OCI-M2 (cell line): ENCODE measurements at regions not wholly inside any gene's neighbourhood (a gene's known extent, or its start where the extent isn't known, plus 50 kb on each side); places are given as distances from the start of the nearest gene placed in this dataset.
"Not testable (repeated sequence)": the region's sequence is repeated elsewhere in the genome, so short reads cannot be mapped to it uniquely, and the experiment has no call there.

ENCODE experiments used
- DNase-seq: peaks from one replicate; lab custom pipeline; 2025; ENCODE audit not compliant: unreplicated experiment; lab: John Stamatoyannopoulos, UW

- DNase-seq, result not testable (repeated sequence)
Observed at GRCh38 chr2:58466021-58466420, 224.9 kb upstream of the FANCL start.

- no peak for DNase-seq
Observed at GRCh38 chr2:58460670-58461069, 219.5 kb upstream of the FANCL start.

- no peak for DNase-seq
Observed at GRCh38 chr2:58449286-58450010, 208.3 kb upstream of the FANCL start.

GRCh38 chr2:58448845-58449244 lies 207.7 kb upstream of the FANCL start:
- no peak for DNase-seq

GRCh38 chr2:58448065-58448507 lies 207.0 kb upstream of the FANCL start:
- DNase-seq, result peak; percentile 30

- no peak for DNase-seq
Observed at GRCh38 chr2:58447586-58447985, 206.5 kb upstream of the FANCL start.

GRCh38 chr2:58441643-58442042 lies 200.5 kb upstream of the FANCL start:
- no peak for DNase-seq

- no peak for DNase-seq
Observed at GRCh38 chr2:58436872-58437271, 195.7 kb upstream of the FANCL start.

GRCh38 chr2:58435246-58435645 lies 194.1 kb upstream of the FANCL start:
- DNase-seq, result no peak

GRCh38 chr2:58434692-58435091 lies 193.6 kb upstream of the FANCL start:
- no peak for DNase-seq

- DNase-seq, result no peak
Observed at GRCh38 chr2:58432491-58433170, 191.5 kb upstream of the FANCL start.

GRCh38 chr2:58429014-58429875 lies 188.1 kb upstream of the FANCL start:
- no peak for DNase-seq

- no peak for DNase-seq
Observed at GRCh38 chr2:58428096-58429013, 187.2 kb upstream of the FANCL start.

- DNase-seq, result no peak
Observed at GRCh38 chr2:58427572-58428095, 186.5 kb upstream of the FANCL start.

- DNase-seq, result no peak
Observed at GRCh38 chr2:58425368-58425767, 184.2 kb upstream of the FANCL start.

- DNase-seq, result no peak
Observed at GRCh38 chr2:58419983-58420382, 178.9 kb upstream of the FANCL start.

GRCh38 chr2:58416696-58417095 lies 175.6 kb upstream of the FANCL start:
- DNase-seq, result no peak

- no peak for DNase-seq
Observed at GRCh38 chr2:58414506-58414905, 173.4 kb upstream of the FANCL start.

- no peak for DNase-seq
Observed at GRCh38 chr2:58410549-58410948, 169.4 kb upstream of the FANCL start.

GRCh38 chr2:58407487-58407886 lies 166.4 kb upstream of the FANCL start:
- DNase-seq, result no peak
